HepG2 (cell line): ENCODE measurements at regions not wholly inside any gene's neighbourhood (a gene's known extent, or its start where the extent isn't known, plus 50 kb on each side); places are given as distances from the start of the nearest gene placed in this dataset.

Experiments
- ATAC-seq: fragments of 200-7000 bp; cut with Tn5 transposase; 3 replicates; pipeline ENCODE4 v1.9.1; 2020; ENCODE audit warnings: mild to moderate bottlenecking, moderate library complexity
- BruUV-seq: library from RNA; stranded (reverse); fragments of 400-500 nt; replicated peaks from 2 replicates; lab custom pipeline; 2021; lab: Mats Ljungman, UMichigan
- CTCF ChIA-PET: fragments of 300-600 bp; formaldehyde crosslinking; extraction: SDS; loops from one replicate; lab custom pipeline; 2021; ENCODE audit warnings: low total read pairs, inconsistent platforms, low intra/inter-chr PET ratio; lab: Yijun Ruan, JAX
- POLR2A ChIA-PET: fragments of 350-600 bp; sonication (Branson Sonifier 250); formaldehyde crosslinking; loops from one replicate; lab custom pipeline; 2020; ENCODE audit warnings: antibody characterized with exemption, inconsistent platforms; lab: Yijun Ruan, JAX
- DNase-seq: peaks from one replicate; pipeline ENCODE4 v3.0.0-alpha.2; 2015; ENCODE audit warnings: low spot score
- FAIRE-seq: peaks from 3 replicates; lab custom pipeline; 2011; peaks lifted over from hg19 to GRCh38; lab: Jason Lieb, UNC
- H2AFZ ChIP-seq: one replicate; pipeline ENCODE4 v1.6.1; 2011; ENCODE audit warnings: low read length, inconsistent platforms
- H3K27ac ChIP-seq: fragments of 300-600 bp; 3 replicates; pipeline ENCODE4 v1.8.0; 2011; ENCODE audit warnings: mixed run types, mild to moderate bottlenecking, mixed read lengths, low read length, inconsistent platforms; ENCODE audit not compliant: insufficient read depth; ENCODE audit errors: extremely low read length
- H3K27me3 ChIP-seq, 2 experiments: fragments of 200-600 bp in 1 of 2; 2 replicates in 1 of 2; 3 replicates in 1 of 2; pipeline versions ENCODE4 v1.6.0 to v1.8.0; 2011; ENCODE audit warnings: low read length in 2 of 2, mild to moderate bottlenecking in 2 of 2, moderate library complexity in 2 of 2, inconsistent platforms in 1 of 2; ENCODE audit not compliant: insufficient read depth in 2 of 2, control insufficient read depth in 1 of 2
- H3K36me3 ChIP-seq, 2 experiments: fragments of 200-600 bp in 1 of 2; replicated peaks in 1 of 2; 2 replicates in 1 of 2; 3 replicates in 1 of 2; pipeline versions ENCODE4 v1.5.1 to v1.8.0; 2011; ENCODE audit warnings: low read length in 2 of 2, inconsistent platforms in 1 of 2; ENCODE audit not compliant: insufficient read depth in 2 of 2, control insufficient read depth in 1 of 2
- H3K4me1 ChIP-seq: 2 replicates; pipeline ENCODE4 v1.5.1; 2012; ENCODE audit warnings: low read length, inconsistent platforms; ENCODE audit not compliant: insufficient read depth
- H3K4me2 ChIP-seq: 2 replicates; pipeline ENCODE4 v1.6.0; 2011; ENCODE audit warnings: low read depth, low read length, inconsistent platforms
- H3K4me3 ChIP-seq, 3 experiments: fragments of 200-600 bp in 1 of 3; sonication (generic), shearing (Covaris generic) in 1 of 3; replicated peaks in 1 of 3; 2 replicates each; pipeline ENCODE4 v1.5.1; 2011 to 2016; ENCODE audit warnings: low read length in 3 of 3, inconsistent platforms in 2 of 3, low read depth in 2 of 3, mild to moderate bottlenecking in 2 of 3, control low read depth in 1 of 3, mixed read lengths in 1 of 3; ENCODE audit not compliant: insufficient read depth in 1 of 3
- H3K79me2 ChIP-seq: one replicate; pipeline ENCODE4 v1.6.1; 2011; ENCODE audit warnings: low read length, inconsistent platforms; ENCODE audit not compliant: insufficient read depth
- H3K9ac ChIP-seq: 2 replicates; pipeline ENCODE4 v1.6.0; 2011; ENCODE audit warnings: mild to moderate bottlenecking, low read depth, low read length, inconsistent platforms; ENCODE audit not compliant: insufficient read depth
- H3K9me3 ChIP-seq: 2 replicates; pipeline ENCODE4 v1.5.1; 2012; ENCODE audit warnings: mild to moderate bottlenecking, low read length
- H4K20me1 ChIP-seq: 2 replicates; pipeline ENCODE4 v1.6.0; 2011; ENCODE audit warnings: inconsistent platforms, mild to moderate bottlenecking, low read length, moderate library complexity; ENCODE audit not compliant: insufficient read depth
- ATM ChIP-seq: fragments of 450-650 bp; IDR thresholded peaks from 2 replicates; pipeline ENCODE4 v1.7.1; 2017; ENCODE audit warnings: mild to moderate bottlenecking, borderline replicate concordance
- DMTF1 ChIP-seq: sonication (generic); formaldehyde crosslinking; IDR thresholded peaks from 2 replicates; pipeline ENCODE4 v1.4.0; 2020; ENCODE audit warnings: mild to moderate bottlenecking, missing genetic modification reagents
- HNRNPL ChIP-seq: fragments of 200-400 bp; formaldehyde crosslinking; IDR thresholded peaks from 2 replicates; pipeline ENCODE4 v1.6.1; 2017; ENCODE audit warnings: mild to moderate bottlenecking, low read depth, low read length
- JUNB ChIP-seq: sonication (generic); formaldehyde crosslinking; IDR thresholded peaks from 2 replicates; pipeline ENCODE4 v1.8.0; 2022; ENCODE audit warnings: missing genetic modification reagents, mild to moderate bottlenecking, borderline replicate concordance
- MAFF ChIP-seq: IDR thresholded peaks from 2 replicates; pipeline ENCODE4 v1.6.1; 2011; ENCODE audit warnings: low read depth, low read length, improper control_type of control experiment
- MAFK ChIP-seq, 2 experiments: IDR thresholded peaks in 1 of 2; conservative IDR thresholded peaks in 1 of 2; 2 replicates each; pipeline ENCODE4 v1.6.1; 2011; ENCODE audit warnings: improper control_type of control experiment in 2 of 2, low read length in 2 of 2
- MAX ChIP-seq: IDR thresholded peaks from 2 replicates; pipeline ENCODE4 v1.6.1; 2012; ENCODE audit warnings: inconsistent platforms
- ZBTB46 ChIP-seq: sonication (generic); formaldehyde crosslinking; IDR thresholded peaks from 2 replicates; pipeline ENCODE4 v1.4.0; 2020; ENCODE audit warnings: mild to moderate bottlenecking, missing genetic modification reagents, borderline replicate concordance
- WGBS: methylation state at CpG from one replicate; pipeline ENCODE4 v1.1.6; 2017; ENCODE audit warnings: low lambda C conversion rate; 5-methylcytosine and 5-hydroxymethylcytosine counted together
- in situ Hi-C: cut with HindIII; loops from 2 replicates; pipeline ENCODE4 v1.10.0; 2017; ENCODE audit warnings: low pct_unique_long_range_greater_than_20kb; ENCODE audit not compliant: extremely low pct_ligation_motif_present
- intact Hi-C: fragments of 100-400 bp; cut with micrococcal nuclease; formaldehyde crosslinking; loops from one replicate; pipeline ENCODE4 v1.10.0; 2022; ENCODE audit not compliant: unreplicated experiment

DNA sequence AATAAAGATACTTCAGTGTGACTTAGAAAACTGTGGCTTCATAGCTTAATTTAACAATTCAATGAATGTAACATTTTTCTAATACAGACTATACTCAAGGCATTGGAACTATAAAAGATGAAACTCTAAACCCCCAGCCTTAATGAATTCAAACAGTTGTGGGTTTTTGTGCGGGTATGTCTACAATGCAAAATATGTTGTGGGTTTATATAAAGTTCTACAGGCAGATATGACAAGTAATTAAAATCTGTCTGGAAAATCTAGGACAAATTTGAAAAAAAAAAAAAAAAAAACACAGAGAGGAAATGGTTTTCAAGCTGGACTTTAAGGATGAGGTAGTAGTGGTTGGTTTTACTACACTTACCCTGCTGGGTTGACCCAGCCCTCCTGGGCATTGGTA is 467.5 kb upstream of the TLE4 start (continued):
- TF ChIP-seq DMTF1: no peak
- TF ChIP-seq JUNB: no peak
- no peak for TF ChIP-seq HNRNPL
- TF ChIP-seq ZBTB46 (CRISPR knock-in tag): no peak
- no peak for TF ChIP-seq ATM

- DNase-seq (no peak), FAIRE-seq (no peak), ATAC-seq (no peak)
- no peaks in the 10 kb centered on the region for H3K79me2 ChIP-seq
- peaks cover 27% of the 10 kb centered on the region for H3K9me3 ChIP-seq
- no peaks in the 10 kb centered on the region for H3K4me1 ChIP-seq
- H3K27me3 ChIP-seq: no peaks in the 10 kb centered on the region
- H3K4me3 ChIP-seq: no peak overlapping the region
- H4K20me1 ChIP-seq: no peaks in the 10 kb centered on the region
- no TSS peak for BruUV-seq
- no peak overlapping the region for H3K9ac ChIP-seq
- H3K36me3 ChIP-seq: no peaks in the 10 kb centered on the region
- ChIA-PET POLR2A (no interaction called here), CTCF (no interaction called here)
- intact Hi-C loops: no loop called here
- H2AFZ ChIP-seq: no peak overlapping the region
- WGBS: 0% methylated on average over 2 of the region's 2 CpGs
- H3K27ac ChIP-seq: no peak overlapping the region
- no peak for TF ChIP-seq MAX
- TF ChIP-seq MAFK (conservative IDR thresholded peaks at IDR 0.05 in 1 of 2, IDR thresholded peaks at IDR 0.05 in 1 of 2; ENCODE audit: low read length in 2 of 2): peak; percentile 55 to 69
- TF ChIP-seq MAFF: peak; percentile 58
- TF ChIP-seq, all 625 proteins: peak for 2
- H3K4me2 ChIP-seq: no peak overlapping the region
- in situ Hi-C loops: no loop called here
Observed at GRCh38 chr9:79104951-79105350, 466.8 kb upstream of the TLE4 start.
